Gastrocnemius medialis (tissue), 4 donors: ENCODE measurements at regions not wholly inside any gene's neighbourhood (a gene's known extent, or its start where the extent isn't known, plus 50 kb on each side); places are given as distances from the start of the nearest gene placed in this dataset.

ENCODE experiments used
- POLR2A ChIP-seq, 2 donors: fragments of 450-650 bp; IDR thresholded peaks; one replicate each; pipeline ENCODE4 v1.6.1; 2017; ENCODE audit warnings: antibody characterized with exemption in 2 of 2, mild to moderate bottlenecking in 2 of 2, moderate library complexity in 2 of 2
- TF ChIP-seq, protein P1 (sequence below), 5 experiments: fragments of 450-650 bp in 3 of 5; fragments of 200-600 bp in 2 of 5; sonication (generic) in 2 of 5; IDR thresholded peaks in 4 of 5; conservative IDR thresholded peaks in 1 of 5; 1 replicate in 4 of 5; 2 replicates in 1 of 5; pipeline ENCODE4 v1.5.1; 2016 to 2019; ENCODE audit warnings: antibody characterized with exemption in 5 of 5, mild to moderate bottlenecking in 3 of 5, moderate library complexity in 3 of 5

- TF ChIP-seq, protein P1, sequence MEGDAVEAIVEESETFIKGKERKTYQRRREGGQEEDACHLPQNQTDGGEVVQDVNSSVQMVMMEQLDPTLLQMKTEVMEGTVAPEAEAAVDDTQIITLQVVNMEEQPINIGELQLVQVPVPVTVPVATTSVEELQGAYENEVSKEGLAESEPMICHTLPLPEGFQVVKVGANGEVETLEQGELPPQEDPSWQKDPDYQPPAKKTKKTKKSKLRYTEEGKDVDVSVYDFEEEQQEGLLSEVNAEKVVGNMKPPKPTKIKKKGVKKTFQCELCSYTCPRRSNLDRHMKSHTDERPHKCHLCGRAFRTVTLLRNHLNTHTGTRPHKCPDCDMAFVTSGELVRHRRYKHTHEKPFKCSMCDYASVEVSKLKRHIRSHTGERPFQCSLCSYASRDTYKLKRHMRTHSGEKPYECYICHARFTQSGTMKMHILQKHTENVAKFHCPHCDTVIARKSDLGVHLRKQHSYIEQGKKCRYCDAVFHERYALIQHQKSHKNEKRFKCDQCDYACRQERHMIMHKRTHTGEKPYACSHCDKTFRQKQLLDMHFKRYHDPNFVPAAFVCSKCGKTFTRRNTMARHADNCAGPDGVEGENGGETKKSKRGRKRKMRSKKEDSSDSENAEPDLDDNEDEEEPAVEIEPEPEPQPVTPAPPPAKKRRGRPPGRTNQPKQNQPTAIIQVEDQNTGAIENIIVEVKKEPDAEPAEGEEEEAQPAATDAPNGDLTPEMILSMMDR (IDR thresholded peaks at IDR 0.05 in 4 of 5, conservative IDR thresholded peaks at IDR 0.05 in 1 of 5): no peak
- TF ChIP-seq POLR2A (IDR thresholded peaks at IDR 0.05): no peak
These were observed 527.6 kb upstream of the ZEB2 start for GRCh38 chr2:145047554-145047953.
